ENCODE measurements at regions not wholly inside any gene's neighbourhood (a gene's known extent, or its start where the extent isn't known, plus 50 kb on each side); places are given as distances from the start of the nearest gene placed in this dataset.

DNA sequence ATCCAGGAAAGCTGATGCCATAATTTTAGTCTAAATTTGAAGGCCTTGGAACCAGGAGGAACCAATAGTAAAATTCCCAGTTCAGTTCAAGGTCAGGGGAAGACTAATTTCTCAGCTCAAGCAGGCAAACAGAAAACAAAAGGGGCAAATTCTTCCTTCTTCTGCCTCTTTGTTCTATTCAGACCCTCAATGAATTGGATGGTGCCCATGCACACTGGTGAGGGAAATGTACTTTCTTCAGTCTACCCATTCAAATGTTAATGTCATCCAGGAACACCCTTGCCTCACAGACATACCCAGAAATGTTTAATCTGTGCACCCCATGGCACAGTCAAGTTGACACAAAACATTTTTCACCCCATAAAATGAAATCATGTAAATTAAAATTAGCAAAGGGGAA is 1851.2 kb upstream of the ADGRL3 start:
- no peaks in the 10 kb centered on the region for H3K4me1 Mint-ChIP-seq (ENCODE audit: low read depth)
- no peak overlapping the region for H3K27ac Mint-ChIP-seq
- no peak overlapping the region for H3K4me3 Mint-ChIP-seq
- no peaks in the 10 kb centered on the region for H3K27me3 Mint-ChIP-seq (ENCODE audit: insufficient read depth)
- H3K36me3 Mint-ChIP-seq (ENCODE audit: low read depth): no peaks in the 10 kb centered on the region
- no peaks in the 10 kb centered on the region for H3K9me3 Mint-ChIP-seq
- intact Hi-C loops (cut with micrococcal nuclease): no loop called here
- DNase-seq (ENCODE audit: low spot score): no peak

DNA sequence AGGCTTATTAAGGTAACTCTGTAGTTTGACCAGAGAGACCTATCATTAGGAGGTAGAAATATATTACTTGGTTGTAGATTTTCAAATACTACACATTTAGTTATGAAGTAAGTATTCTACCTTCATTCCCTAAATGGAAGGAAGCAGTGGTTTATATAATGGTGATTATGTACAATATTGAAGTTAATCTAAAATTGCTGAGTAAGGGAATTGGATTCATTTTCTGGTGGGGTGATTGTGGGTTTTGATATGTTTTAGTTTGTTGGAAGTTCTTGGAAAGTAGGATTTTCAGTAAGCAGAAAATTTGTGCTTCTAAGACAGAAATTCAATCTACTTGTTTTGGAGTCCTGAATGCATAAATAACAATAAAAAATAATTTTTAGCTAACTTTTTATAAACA is 1830.9 kb upstream of the ADGRL3 start:
- H3K9me3 Mint-ChIP-seq: no peaks in the 10 kb centered on the region

DNA sequence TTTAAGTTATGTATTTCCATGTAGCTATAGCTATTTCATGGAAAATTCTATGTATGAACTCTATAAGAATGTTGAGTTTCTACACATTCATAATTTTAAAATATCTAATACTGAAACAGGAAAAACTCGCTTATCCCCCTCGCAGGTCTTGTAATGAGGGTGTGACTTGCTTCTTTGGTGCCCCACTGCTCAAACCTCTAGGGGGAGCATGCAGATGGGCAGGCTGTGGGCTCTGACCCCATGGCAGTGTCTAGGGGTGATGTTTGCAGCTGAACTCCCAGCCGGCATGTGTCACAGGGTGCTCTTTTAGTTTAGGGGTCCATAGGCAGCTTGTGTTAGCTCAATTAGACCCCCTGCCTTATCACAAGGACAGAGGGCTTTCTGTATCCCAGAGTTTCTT is 1825.7 kb upstream of the ADGRL3 start:
- H3K9me3 Mint-ChIP-seq: no peaks in the 10 kb centered on the region
- DNase-seq (ENCODE audit: low spot score): no peak
- H3K4me1 Mint-ChIP-seq (ENCODE audit: low read depth): no peaks in the 10 kb centered on the region
- H3K36me3 Mint-ChIP-seq (ENCODE audit: low read depth): no peaks in the 10 kb centered on the region
- intact Hi-C loops (cut with micrococcal nuclease): no loop called here
- H3K27me3 Mint-ChIP-seq (ENCODE audit: insufficient read depth): no peaks in the 10 kb centered on the region
- H3K4me3 Mint-ChIP-seq: no peak overlapping the region
- no peak overlapping the region for H3K27ac Mint-ChIP-seq

More for the DNA sequence above, 1830.9 kb upstream of the ADGRL3 start:
- no peak overlapping the region for H3K4me3 Mint-ChIP-seq
- DNase-seq (ENCODE audit: low spot score): no peak
- no peak overlapping the region for H3K27ac Mint-ChIP-seq
- no peaks in the 10 kb centered on the region for H3K36me3 Mint-ChIP-seq (ENCODE audit: low read depth)
- no peaks in the 10 kb centered on the region for H3K27me3 Mint-ChIP-seq (ENCODE audit: insufficient read depth)
- no peaks in the 10 kb centered on the region for H3K4me1 Mint-ChIP-seq (ENCODE audit: low read depth)
- intact Hi-C loops (cut with micrococcal nuclease): no loop called here

DNA sequence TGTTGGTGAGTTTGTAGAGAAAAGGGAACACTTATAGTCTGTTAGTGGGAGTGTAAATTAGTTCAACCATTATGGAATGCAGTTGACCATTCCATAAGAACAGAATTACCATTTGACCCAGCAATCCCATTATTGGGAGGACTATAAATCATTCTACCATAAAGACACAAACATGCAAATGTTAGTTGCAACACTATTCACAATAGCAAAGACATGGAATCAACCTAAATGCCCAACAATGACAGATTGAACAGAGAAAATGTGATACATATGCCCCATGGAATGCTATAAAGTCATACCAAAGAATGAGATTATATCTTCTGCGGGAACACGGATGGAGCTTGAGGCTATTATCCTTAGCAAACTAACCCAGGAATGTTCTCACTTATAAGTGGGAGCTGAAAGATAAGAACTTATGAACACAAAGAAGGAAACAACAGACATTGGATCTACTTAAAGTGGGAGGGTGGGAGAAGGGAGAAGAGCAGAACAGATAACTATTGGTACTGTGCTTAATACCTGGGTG is 1819.2 kb upstream of the ADGRL3 start:
- DNase-seq (ENCODE audit: low spot score): no peak
- intact Hi-C loops (cut with micrococcal nuclease): no loop called here
- no peak overlapping the region for H3K4me3 Mint-ChIP-seq
- H3K27ac Mint-ChIP-seq: no peak overlapping the region
- no peaks in the 10 kb centered on the region for H3K27me3 Mint-ChIP-seq (ENCODE audit: insufficient read depth)
- H3K4me1 Mint-ChIP-seq (ENCODE audit: low read depth): no peaks in the 10 kb centered on the region
- no peaks in the 10 kb centered on the region for H3K36me3 Mint-ChIP-seq (ENCODE audit: low read depth)
- no peaks in the 10 kb centered on the region for H3K9me3 Mint-ChIP-seq

DNA sequence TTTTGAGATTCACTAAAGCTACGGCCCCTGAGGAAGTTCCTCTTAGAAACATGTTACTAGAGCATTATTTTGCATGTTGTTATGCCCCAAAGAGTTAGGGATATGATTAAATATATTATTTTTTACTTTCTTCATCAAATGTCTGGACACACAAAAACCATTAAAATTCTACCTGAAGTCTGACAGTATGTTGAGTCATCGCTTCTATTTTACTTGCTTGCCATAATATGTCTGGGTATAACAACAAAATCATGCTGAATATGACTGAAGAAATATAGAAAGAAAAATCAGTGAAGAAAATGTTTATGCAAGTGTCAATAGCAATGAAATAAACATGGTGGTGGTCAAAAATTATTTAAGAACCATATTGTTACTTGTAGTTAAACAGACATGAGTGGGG is 1818.5 kb upstream of the ADGRL3 start:
- intact Hi-C loops (cut with micrococcal nuclease): no loop called here
- H3K36me3 Mint-ChIP-seq (ENCODE audit: low read depth): no peaks in the 10 kb centered on the region
- H3K27me3 Mint-ChIP-seq (ENCODE audit: insufficient read depth): no peaks in the 10 kb centered on the region
- H3K9me3 Mint-ChIP-seq: no peaks in the 10 kb centered on the region
- DNase-seq (ENCODE audit: low spot score): no peak
- no peaks in the 10 kb centered on the region for H3K4me1 Mint-ChIP-seq (ENCODE audit: low read depth)
- H3K4me3 Mint-ChIP-seq: no peak overlapping the region
- no peak overlapping the region for H3K27ac Mint-ChIP-seq

DNA sequence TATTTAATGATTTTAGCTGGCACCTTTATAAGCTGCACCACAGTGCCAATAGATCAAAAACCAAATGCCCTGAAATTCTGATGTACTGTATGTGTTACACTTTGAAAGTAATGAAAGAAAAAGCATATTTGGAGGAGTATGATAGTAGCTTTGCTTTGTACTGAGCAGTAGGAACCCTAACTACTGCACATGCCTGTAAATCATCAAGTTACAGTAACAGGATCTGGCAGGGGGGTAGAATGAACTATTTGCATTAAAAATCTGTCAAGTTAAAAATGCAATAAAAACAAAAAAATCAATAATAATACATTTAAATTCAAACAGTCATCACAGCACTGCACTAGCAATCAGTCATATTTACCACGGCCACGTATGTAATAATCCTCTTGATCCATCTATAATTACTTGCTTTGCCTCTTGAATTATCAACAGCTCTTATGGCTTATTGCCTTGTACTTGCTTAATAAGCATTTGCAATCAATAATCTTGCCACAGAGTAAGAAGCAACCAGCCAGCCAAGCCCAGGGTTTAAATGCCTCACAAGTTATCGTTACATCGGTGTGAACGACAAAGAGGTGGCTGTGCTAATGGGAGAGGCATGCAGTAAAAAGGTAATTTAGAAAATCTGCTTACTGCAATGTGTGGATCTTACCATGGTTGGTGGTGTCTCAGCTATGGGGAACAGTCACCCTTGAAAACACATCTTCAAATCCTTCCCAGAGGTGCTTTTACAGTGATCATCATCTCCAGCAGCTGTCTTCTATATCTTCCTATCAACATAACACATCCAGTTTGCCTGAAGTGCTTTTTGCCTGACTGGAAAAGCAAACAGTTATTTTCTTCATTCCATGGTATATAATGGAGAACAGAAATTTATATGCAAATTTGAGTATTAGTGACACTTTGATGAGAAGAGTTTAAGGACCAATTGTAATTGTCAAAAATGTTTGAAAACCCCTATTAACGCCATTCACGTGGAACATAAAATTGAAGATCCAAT is 1812.1 kb upstream of the ADGRL3 start:
- Mint-ChIP-seq H3K27ac (no peak overlapping the region), H3K36me3 (ENCODE audit: low read depth) (no peaks in the 10 kb centered on the region), H3K4me3 (no peak overlapping the region), H3K27me3 (ENCODE audit: insufficient read depth) (no peaks in the 10 kb centered on the region), H3K9me3 (no peaks in the 10 kb centered on the region), H3K4me1 (ENCODE audit: low read depth) (no peaks in the 10 kb centered on the region)
- DNase-seq (ENCODE audit: low spot score): no peak
- intact Hi-C loops (cut with micrococcal nuclease): no loop called here

DNA sequence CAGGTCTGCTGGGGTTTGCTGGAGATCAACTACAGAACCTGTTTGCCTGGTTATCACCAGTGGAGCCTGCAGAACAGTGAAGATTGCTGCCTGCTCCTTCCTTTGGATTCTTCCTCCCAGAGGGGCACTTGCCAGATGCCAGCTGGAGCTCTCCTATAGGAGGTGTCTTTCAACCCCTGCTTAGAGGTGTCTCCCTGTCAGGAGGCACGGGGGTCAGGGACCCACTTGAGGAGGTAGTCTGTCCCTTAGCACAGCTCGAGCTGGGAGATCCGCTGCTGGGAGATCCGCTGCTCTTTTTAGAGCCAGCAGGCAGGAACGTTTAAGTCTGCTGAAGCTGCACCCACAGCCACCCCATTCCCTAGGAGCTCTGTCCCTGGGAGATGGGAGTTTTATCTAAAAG is 1806.3 kb upstream of the ADGRL3 start:
- no peak overlapping the region for H3K4me3 Mint-ChIP-seq
- no peaks in the 10 kb centered on the region for H3K36me3 Mint-ChIP-seq (ENCODE audit: low read depth)
- H3K4me1 Mint-ChIP-seq (ENCODE audit: low read depth): no peaks in the 10 kb centered on the region
- intact Hi-C loops (cut with micrococcal nuclease): no loop called here
- H3K27ac Mint-ChIP-seq: no peak overlapping the region
- no peaks in the 10 kb centered on the region for H3K27me3 Mint-ChIP-seq (ENCODE audit: insufficient read depth)
- no peak for DNase-seq (ENCODE audit: low spot score)
- peaks cover 4% of the 10 kb centered on the region for H3K9me3 Mint-ChIP-seq

DNA sequence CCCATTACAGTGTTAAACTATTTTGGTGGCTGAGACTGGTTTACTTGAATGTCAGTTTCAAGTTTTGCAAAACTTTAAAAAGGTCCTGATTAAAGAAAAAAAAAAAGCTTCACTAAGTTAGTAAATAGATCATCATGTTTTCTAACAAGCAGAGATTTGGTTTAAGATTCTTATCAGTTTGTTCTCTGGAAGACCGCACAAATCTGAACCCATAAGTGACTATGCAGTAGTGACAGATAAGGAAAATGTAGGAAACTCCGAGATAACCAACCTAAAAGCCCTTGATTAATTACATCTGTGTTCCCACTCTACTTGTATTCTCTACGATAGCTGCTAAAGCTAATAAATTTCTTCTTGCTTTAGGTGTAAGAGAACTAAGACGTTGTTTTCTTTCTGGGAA is 1799.8 kb upstream of the ADGRL3 start:
- no peaks in the 10 kb centered on the region for H3K9me3 Mint-ChIP-seq
- no peak overlapping the region for H3K4me3 Mint-ChIP-seq
- no peaks in the 10 kb centered on the region for H3K4me1 Mint-ChIP-seq (ENCODE audit: low read depth)
- no peaks in the 10 kb centered on the region for H3K27me3 Mint-ChIP-seq (ENCODE audit: insufficient read depth)
- no peak overlapping the region for H3K27ac Mint-ChIP-seq
- DNase-seq (ENCODE audit: low spot score): no peak
- intact Hi-C loops (cut with micrococcal nuclease): no loop called here
- no peaks in the 10 kb centered on the region for H3K36me3 Mint-ChIP-seq (ENCODE audit: low read depth)

DNA sequence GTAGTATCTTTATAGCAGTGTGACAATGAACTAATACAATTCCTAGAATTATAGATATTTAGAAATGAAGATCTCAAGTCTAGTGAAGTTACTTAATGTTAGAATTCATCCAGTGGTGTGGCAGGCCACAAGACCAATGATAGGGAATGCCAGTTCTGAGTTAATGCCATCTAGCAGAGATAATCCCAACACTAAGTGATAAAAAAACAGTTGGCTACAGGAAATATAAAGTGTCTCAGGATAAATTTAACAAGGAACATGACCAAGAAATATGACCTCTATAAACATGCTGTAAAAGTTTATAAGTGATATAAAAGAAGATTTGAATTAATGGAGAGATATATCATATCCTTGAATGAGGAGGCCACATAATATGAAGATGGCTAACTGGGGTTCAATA is 1790.5 kb upstream of the ADGRL3 start:
- Mint-ChIP-seq H3K36me3 (ENCODE audit: low read depth) (no peaks in the 10 kb centered on the region), H3K4me3 (no peak overlapping the region), H3K4me1 (ENCODE audit: low read depth) (no peaks in the 10 kb centered on the region), H3K27me3 (ENCODE audit: insufficient read depth) (no peaks in the 10 kb centered on the region), H3K27ac (no peak overlapping the region), H3K9me3 (peaks cover 11% of the 10 kb centered on the region)
- intact Hi-C loops (cut with micrococcal nuclease): no loop called here
- DNase-seq (ENCODE audit: low spot score): no peak

DNA sequence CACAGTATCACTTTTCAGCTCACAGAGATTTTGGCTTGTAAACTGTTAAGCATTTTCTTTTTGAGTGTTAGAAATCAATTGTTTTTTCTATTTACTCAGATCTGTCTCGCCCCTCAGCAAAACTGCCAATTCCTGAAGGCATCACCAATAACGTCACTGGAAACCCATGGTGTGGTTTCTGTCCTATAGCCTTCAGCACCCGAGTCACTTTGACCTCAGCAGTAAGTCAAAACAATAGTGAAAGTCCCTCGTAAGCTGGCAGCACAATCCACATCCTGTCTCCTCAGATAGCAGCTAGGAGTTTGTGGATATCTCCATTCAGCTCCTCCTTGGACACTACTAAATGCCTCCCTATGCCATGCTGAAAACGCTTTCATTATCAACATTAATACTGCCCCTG is 1787.4 kb upstream of the ADGRL3 start:
- Mint-ChIP-seq H3K4me1 (ENCODE audit: low read depth) (no peaks in the 10 kb centered on the region), H3K27me3 (ENCODE audit: insufficient read depth) (no peaks in the 10 kb centered on the region), H3K4me3 (no peak overlapping the region), H3K9me3 (peaks cover 11% of the 10 kb centered on the region), H3K27ac (no peak overlapping the region), H3K36me3 (ENCODE audit: low read depth) (no peaks in the 10 kb centered on the region)
- intact Hi-C loops (cut with micrococcal nuclease): no loop called here
- DNase-seq (ENCODE audit: low spot score): no peak

DNA sequence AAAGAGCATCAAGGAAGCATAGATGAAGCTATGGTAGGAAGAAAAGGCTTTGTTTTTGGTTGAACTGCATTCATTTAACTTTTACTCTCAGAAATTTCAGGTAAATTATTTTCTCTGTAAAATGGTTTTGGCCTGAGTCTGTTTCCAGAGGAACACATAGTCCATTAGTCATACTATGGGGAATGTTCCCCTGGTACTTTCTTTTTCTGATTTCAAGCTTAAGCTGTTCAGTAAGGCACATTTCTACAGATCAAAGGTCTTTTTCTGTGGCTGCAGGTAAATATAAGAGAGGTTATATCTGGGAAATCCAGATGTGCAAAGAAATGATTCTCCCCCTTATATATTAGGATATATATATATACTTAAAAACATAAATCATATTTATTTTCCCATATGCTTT is 1744.4 kb upstream of the ADGRL3 start:
- Mint-ChIP-seq H3K27ac (no peak overlapping the region), H3K27me3 (ENCODE audit: insufficient read depth) (no peaks in the 10 kb centered on the region), H3K4me1 (ENCODE audit: low read depth) (no peaks in the 10 kb centered on the region), H3K9me3 (peaks cover 21% of the 10 kb centered on the region), H3K4me3 (no peak overlapping the region), H3K36me3 (ENCODE audit: low read depth) (no peaks in the 10 kb centered on the region)
- intact Hi-C loops (cut with micrococcal nuclease): no loop called here
- DNase-seq (ENCODE audit: low spot score): no peak

DNA sequence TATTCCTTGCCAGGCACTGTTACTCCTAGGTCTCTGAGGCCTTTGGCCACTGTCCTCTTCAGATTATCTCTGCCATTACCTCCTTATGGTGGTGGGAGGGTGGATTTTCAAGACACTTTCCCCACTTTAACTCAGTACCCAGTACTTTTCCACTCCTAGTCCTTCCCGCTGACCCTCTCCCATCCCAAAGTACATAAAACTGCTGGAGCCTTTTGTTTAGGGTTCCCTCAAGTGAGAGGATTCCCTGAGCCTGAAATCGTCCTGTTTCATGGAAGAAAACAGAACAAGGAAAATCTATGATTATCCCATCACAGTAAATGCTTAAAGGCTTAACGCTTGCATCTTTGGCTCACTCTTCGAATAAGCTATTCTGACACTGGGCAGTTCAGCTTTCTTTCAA is 1742.5 kb upstream of the ADGRL3 start:
- no peak overlapping the region for H3K27ac Mint-ChIP-seq
- H3K36me3 Mint-ChIP-seq (ENCODE audit: low read depth): no peaks in the 10 kb centered on the region
- no peaks in the 10 kb centered on the region for H3K4me1 Mint-ChIP-seq (ENCODE audit: low read depth)
- intact Hi-C loops (cut with micrococcal nuclease): no loop called here
- peaks cover 21% of the 10 kb centered on the region for H3K9me3 Mint-ChIP-seq
- H3K27me3 Mint-ChIP-seq (ENCODE audit: insufficient read depth): no peaks in the 10 kb centered on the region
- H3K4me3 Mint-ChIP-seq: no peak overlapping the region
- DNase-seq (ENCODE audit: low spot score): no peak

DNA sequence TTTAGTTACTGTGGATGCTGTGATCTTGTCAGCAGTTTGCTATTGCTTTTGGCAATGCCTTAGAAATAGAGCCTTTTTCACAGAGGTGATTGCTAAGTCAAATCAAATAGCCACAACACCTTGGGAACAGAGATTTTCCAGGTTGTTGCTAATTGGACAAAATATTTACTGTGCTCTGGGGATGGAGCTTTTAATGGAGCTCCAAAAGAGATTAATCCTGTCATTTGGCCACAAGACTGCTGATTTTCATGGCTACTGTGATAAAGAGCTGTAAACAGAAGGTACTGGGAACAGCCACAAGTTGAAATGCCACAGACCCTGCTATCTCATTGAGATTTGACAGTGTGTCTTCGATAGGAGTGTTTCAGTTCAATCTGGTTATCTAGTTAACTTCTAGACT is 1715.2 kb upstream of the ADGRL3 start:
- Mint-ChIP-seq H3K4me1 (ENCODE audit: low read depth) (no peaks in the 10 kb centered on the region), H3K4me3 (no peak overlapping the region), H3K27ac (no peak overlapping the region), H3K9me3 (peaks cover 16% of the 10 kb centered on the region), H3K36me3 (ENCODE audit: low read depth) (no peaks in the 10 kb centered on the region), H3K27me3 (ENCODE audit: insufficient read depth) (no peaks in the 10 kb centered on the region)
- intact Hi-C loops (cut with micrococcal nuclease): no loop called here
- no peak for DNase-seq (ENCODE audit: low spot score)

Data from activated T-helper 1 cell treated with anti-CD3 and anti-CD28 coated beads, Interleukin-12 subunit alpha, Interleukin-12 subunit beta, Interleukin-2, Interleukin-4 antibody, amounts not matched to agents 30 ng/mL and 10 ng/mL and 1 ng/mL, durations not matched to agents 14 hours and 24 hours and 36 hours (primary cell).